ENCODE measurements at regions not wholly inside any gene's neighbourhood (a gene's known extent, or its start where the extent isn't known, plus 50 kb on each side); places are given as distances from the start of the nearest gene placed in this dataset.

GRCh38 chr2:172329774-172330671 is 97.4 kb upstream of the ITGA6 start:
- DNase-seq (ENCODE audit: low spot score), result no peak

- no peak for DNase-seq (ENCODE audit: low spot score)
Observed at GRCh38 chr2:172332507-172332906, 94.9 kb upstream of the ITGA6 start.

- no peak for DNase-seq (ENCODE audit: low spot score)
Observed at GRCh38 chr2:172333235-172333977, 94.0 kb upstream of the ITGA6 start.

GRCh38 chr2:172333978-172334330 is 93.4 kb upstream of the ITGA6 start:
- no peak for DNase-seq (ENCODE audit: low spot score)

- DNase-seq (ENCODE audit: low spot score), result no peak
Observed at GRCh38 chr2:172334988-172335387, 92.4 kb upstream of the ITGA6 start.

- DNase-seq (ENCODE audit: low spot score), result no peak
Observed at GRCh38 chr2:172335736-172336135, 91.7 kb upstream of the ITGA6 start.

GRCh38 chr2:172336681-172337080 is 90.7 kb upstream of the ITGA6 start:
- DNase-seq (ENCODE audit: low spot score), result no peak

- no peak for DNase-seq (ENCODE audit: low spot score)
Observed at GRCh38 chr2:172339371-172340010, 87.9 kb upstream of the ITGA6 start.

- DNase-seq (ENCODE audit: low spot score), result no peak
Observed at GRCh38 chr2:172340394-172340793, 87.0 kb upstream of the ITGA6 start.

GRCh38 chr2:172342078-172342477 is 85.3 kb upstream of the ITGA6 start:
- no peak for DNase-seq (ENCODE audit: low spot score)

GRCh38 chr2:172342611-172343010 is 84.8 kb upstream of the ITGA6 start:
- DNase-seq (ENCODE audit: low spot score), result no peak

- DNase-seq (ENCODE audit: low spot score), result no peak
Observed at GRCh38 chr2:172344159-172344558, 83.2 kb upstream of the ITGA6 start.

GRCh38 chr2:172345956-172346555 is 81.3 kb upstream of the ITGA6 start:
- no peak for DNase-seq (ENCODE audit: low spot score)

GRCh38 chr2:172348555-172349288 is 78.7 kb upstream of the ITGA6 start:
- no peak for DNase-seq (ENCODE audit: low spot score)

- DNase-seq (ENCODE audit: low spot score), result no peak
Observed at GRCh38 chr2:172350839-172351479, 76.4 kb upstream of the ITGA6 start.

GRCh38 chr2:172351586-172351985 is 75.8 kb upstream of the ITGA6 start:
- DNase-seq (ENCODE audit: low spot score), result no peak

GRCh38 chr2:172354347-172354746 is 73.0 kb upstream of the ITGA6 start:
- no peak for DNase-seq (ENCODE audit: low spot score)

- DNase-seq (ENCODE audit: low spot score), result no peak
Observed at GRCh38 chr2:172357442-172357841, 69.9 kb upstream of the ITGA6 start.

GRCh38 chr2:172358691-172359556 is 68.5 kb upstream of the ITGA6 start:
- DNase-seq (ENCODE audit: low spot score), result no peak

GRCh38 chr2:172361360-172361759 is 66.0 kb upstream of the ITGA6 start:
- DNase-seq (ENCODE audit: low spot score), result peak; percentile 27
